GM18499 (cell line): ENCODE measurements at regions not wholly inside any gene's neighbourhood (a gene's known extent, or its start where the extent isn't known, plus 50 kb on each side); places are given as distances from the start of the nearest gene placed in this dataset.

Experiments
- ATAC-seq: cut with Tn5 transposase; IDR thresholded peaks from one replicate; pipeline ENCODE4 v1.9.1; 2021; ENCODE audit warnings: moderate number of reproducible peaks; ENCODE audit not compliant: insufficient read depth, unreplicated experiment

GRCh38 chr10:78182841-78183240, 149.2 kb downstream of the RPS24 start:
- no peak for ATAC-seq

- no peak for ATAC-seq
These were observed 151.4 kb downstream of the RPS24 start for GRCh38 chr10:78184851-78185692.

GRCh38 chr10:78185693-78186055, 152.0 kb downstream of the RPS24 start:
- no peak for ATAC-seq

GRCh38 chr10:78186572-78186971, 152.9 kb downstream of the RPS24 start:
- ATAC-seq, result no peak

GRCh38 chr10:78187371-78187770, 153.7 kb downstream of the RPS24 start:
- no peak for ATAC-seq

GRCh38 chr10:78188446-78188845, 154.8 kb downstream of the RPS24 start:
- ATAC-seq, result no peak

GRCh38 chr10:78190051-78190825, 156.6 kb downstream of the RPS24 start:
- no peak for ATAC-seq

- no peak for ATAC-seq
These were observed 157.6 kb downstream of the RPS24 start for GRCh38 chr10:78191301-78191700.

GRCh38 chr10:78193189-78193588, 159.5 kb downstream of the RPS24 start:
- no peak for ATAC-seq

- no peak for ATAC-seq
These were observed 160.4 kb downstream of the RPS24 start for GRCh38 chr10:78194050-78194449.

- no peak for ATAC-seq
These were observed 161.1 kb downstream of the RPS24 start for GRCh38 chr10:78194539-78195402.

- ATAC-seq, result no peak
These were observed 162.7 kb downstream of the RPS24 start for GRCh38 chr10:78196396-78196795.

- no peak for ATAC-seq
These were observed 163.3 kb downstream of the RPS24 start for GRCh38 chr10:78196964-78197363.

GRCh38 chr10:78197628-78198272, 164.1 kb downstream of the RPS24 start:
- ATAC-seq, result no peak

- no peak for ATAC-seq
These were observed 165.5 kb downstream of the RPS24 start for GRCh38 chr10:78199005-78199725.

- ATAC-seq, result no peak
These were observed 166.1 kb downstream of the RPS24 start for GRCh38 chr10:78199759-78200158.

- no peak for ATAC-seq
These were observed 167.0 kb downstream of the RPS24 start for GRCh38 chr10:78200686-78201085.

- no peak for ATAC-seq
These were observed 168.7 kb downstream of the RPS24 start for GRCh38 chr10:78202386-78202785.
